ENCODE measurements at regions not wholly inside any gene's neighbourhood (a gene's known extent, or its start where the extent isn't known, plus 50 kb on each side); places are given as distances from the start of the nearest gene placed in this dataset.

DNA sequence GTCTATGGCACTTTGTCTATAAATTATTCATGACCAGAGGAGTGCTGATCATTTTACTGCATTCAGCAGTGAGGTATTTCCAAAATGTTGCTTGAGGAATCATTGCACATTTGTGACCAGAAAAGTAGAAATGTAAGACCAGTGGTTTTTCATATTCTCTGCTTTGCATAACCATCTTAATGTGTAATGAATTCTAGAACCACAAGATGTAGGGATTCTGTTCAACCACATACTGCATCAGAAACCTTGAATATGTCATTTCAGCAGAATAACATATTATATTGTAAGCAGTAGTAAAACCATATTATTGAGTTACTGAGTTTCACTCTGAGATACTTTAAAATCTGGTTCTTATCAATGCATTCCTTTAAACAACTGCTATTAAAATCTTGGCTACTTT, 1243.4 kb downstream of the MAT2B start:
- H3K4me2 ChIP-seq (ENCODE audit: low read length): no peak overlapping the region
- H3K79me2 ChIP-seq (ENCODE audit: insufficient read depth, low read depth, low read length): no peaks in the 10 kb centered on the region
- H3K4me1 ChIP-seq (ENCODE audit: insufficient read depth, low read length, poor library complexity, severe bottlenecking): no peaks in the 10 kb centered on the region
- no peaks in the 10 kb centered on the region for H3K9me2 ChIP-seq (ENCODE audit: insufficient read depth, low read length)
- no peak overlapping the region for H3K4me3 ChIP-seq (ENCODE audit: low read depth, low read length, poor library complexity, severe bottlenecking)
- CTCF ChIA-PET (ENCODE audit: unreplicated experiment): no interaction called here
- H4K20me1 ChIP-seq (ENCODE audit: insufficient read depth, low read length): no peaks in the 10 kb centered on the region
- intact Hi-C loops (cut with micrococcal nuclease; ENCODE audit: unreplicated experiment): no loop called here
- no peak for DNase-seq (ENCODE audit: low spot score)
- POLR2A ChIA-PET: no interaction called here
- H3K36me3 ChIP-seq (ENCODE audit: insufficient read depth, low read length): no peaks in the 10 kb centered on the region
- H3K9me3 ChIP-seq (ENCODE audit: low read length): no peaks in the 10 kb centered on the region
- TF ChIP-seq, protein P1, sequence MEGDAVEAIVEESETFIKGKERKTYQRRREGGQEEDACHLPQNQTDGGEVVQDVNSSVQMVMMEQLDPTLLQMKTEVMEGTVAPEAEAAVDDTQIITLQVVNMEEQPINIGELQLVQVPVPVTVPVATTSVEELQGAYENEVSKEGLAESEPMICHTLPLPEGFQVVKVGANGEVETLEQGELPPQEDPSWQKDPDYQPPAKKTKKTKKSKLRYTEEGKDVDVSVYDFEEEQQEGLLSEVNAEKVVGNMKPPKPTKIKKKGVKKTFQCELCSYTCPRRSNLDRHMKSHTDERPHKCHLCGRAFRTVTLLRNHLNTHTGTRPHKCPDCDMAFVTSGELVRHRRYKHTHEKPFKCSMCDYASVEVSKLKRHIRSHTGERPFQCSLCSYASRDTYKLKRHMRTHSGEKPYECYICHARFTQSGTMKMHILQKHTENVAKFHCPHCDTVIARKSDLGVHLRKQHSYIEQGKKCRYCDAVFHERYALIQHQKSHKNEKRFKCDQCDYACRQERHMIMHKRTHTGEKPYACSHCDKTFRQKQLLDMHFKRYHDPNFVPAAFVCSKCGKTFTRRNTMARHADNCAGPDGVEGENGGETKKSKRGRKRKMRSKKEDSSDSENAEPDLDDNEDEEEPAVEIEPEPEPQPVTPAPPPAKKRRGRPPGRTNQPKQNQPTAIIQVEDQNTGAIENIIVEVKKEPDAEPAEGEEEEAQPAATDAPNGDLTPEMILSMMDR (conservative IDR thresholded peaks at IDR 0.05; ENCODE audit: low read length): no peak
- TF ChIP-seq EZH2phosphoT487 (IDR thresholded peaks at IDR 0.05; ENCODE audit: borderline replicate concordance, low read depth, low read length): no peak
- BruUV-seq (replicated peaks): no TSS peak
- H2AFZ ChIP-seq (ENCODE audit: low read length): no peak overlapping the region
- no peak overlapping the region for H3K27ac ChIP-seq (ENCODE audit: low read depth, low read length, poor library complexity, severe bottlenecking)

DNA sequence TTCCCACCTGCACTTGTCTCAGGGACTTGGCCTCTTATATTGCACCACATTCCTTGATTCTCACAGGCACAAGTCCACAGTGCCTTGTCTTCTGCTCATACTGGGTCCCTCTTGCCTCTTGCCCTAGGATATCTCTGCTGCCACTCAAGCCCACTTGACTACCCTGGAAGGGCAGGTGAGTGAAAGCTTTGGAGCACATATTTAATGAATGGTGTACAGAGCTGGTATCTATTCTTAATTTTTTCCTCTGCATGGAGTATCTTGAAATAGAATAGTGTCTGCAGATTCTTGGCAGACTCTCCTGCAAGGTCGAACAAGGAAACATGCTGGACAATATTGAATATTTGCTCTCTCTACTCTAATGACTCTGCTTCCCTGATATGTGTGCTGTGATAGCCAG, 1248.0 kb downstream of the MAT2B start:
- H3K27ac ChIP-seq (ENCODE audit: low read depth, low read length, poor library complexity, severe bottlenecking): no peak overlapping the region
- H3K9me3 ChIP-seq (ENCODE audit: low read length): no peaks in the 10 kb centered on the region
- POLR2A ChIA-PET: no interaction called here
- H3K79me2 ChIP-seq (ENCODE audit: insufficient read depth, low read depth, low read length): no peaks in the 10 kb centered on the region
- no peak for TF ChIP-seq EZH2phosphoT487 (IDR thresholded peaks at IDR 0.05; ENCODE audit: borderline replicate concordance, low read depth, low read length)
- TF ChIP-seq, protein P1 (conservative IDR thresholded peaks at IDR 0.05; ENCODE audit: low read length): no peak
- no peaks in the 10 kb centered on the region for H4K20me1 ChIP-seq (ENCODE audit: insufficient read depth, low read length)
- CTCF ChIA-PET (ENCODE audit: unreplicated experiment): no interaction called here
- H3K9me2 ChIP-seq (ENCODE audit: insufficient read depth, low read length): no peaks in the 10 kb centered on the region
- no peak for DNase-seq (ENCODE audit: low spot score)
- BruUV-seq (replicated peaks): no TSS peak
- H3K4me3 ChIP-seq (ENCODE audit: low read depth, low read length, poor library complexity, severe bottlenecking): no peak overlapping the region
- H3K4me1 ChIP-seq (ENCODE audit: insufficient read depth, low read length, poor library complexity, severe bottlenecking): no peaks in the 10 kb centered on the region
- H3K36me3 ChIP-seq (ENCODE audit: insufficient read depth, low read length): no peaks in the 10 kb centered on the region
- no peak overlapping the region for H3K4me2 ChIP-seq (ENCODE audit: low read length)
- intact Hi-C loops (cut with micrococcal nuclease; ENCODE audit: unreplicated experiment): no loop called here
- no peak overlapping the region for H2AFZ ChIP-seq (ENCODE audit: low read length)

DNA sequence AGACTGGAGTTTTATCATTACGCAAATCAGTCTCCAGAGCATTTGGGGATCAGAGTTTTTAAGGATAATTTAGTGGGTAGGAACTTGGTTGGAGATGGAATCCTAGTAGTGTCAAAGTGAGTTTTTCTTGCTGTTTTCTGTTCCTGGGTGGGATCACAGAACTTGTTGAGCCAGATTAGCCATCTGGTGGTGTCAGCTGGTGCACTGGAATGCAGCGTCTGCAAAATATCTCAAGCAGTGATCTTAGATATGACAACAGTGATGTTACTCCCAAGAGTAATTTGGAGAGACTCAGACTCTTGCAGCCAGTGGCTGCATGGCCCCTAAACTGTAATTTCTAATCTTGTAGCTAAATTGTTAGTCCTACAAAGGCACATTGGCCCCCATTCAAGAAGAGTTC, 1257.8 kb downstream of the MAT2B start:
- TF ChIP-seq EZH2phosphoT487 (IDR thresholded peaks at IDR 0.05; ENCODE audit: borderline replicate concordance, low read depth, low read length): no peak
- TF ChIP-seq, protein P1 (conservative IDR thresholded peaks at IDR 0.05; ENCODE audit: low read length): no peak
- H3K27ac ChIP-seq (ENCODE audit: low read depth, low read length, poor library complexity, severe bottlenecking): no peak overlapping the region
- CTCF ChIA-PET (ENCODE audit: unreplicated experiment): no interaction called here

More for the DNA sequence above, 1257.8 kb downstream of the MAT2B start:
- intact Hi-C loops (cut with micrococcal nuclease; ENCODE audit: unreplicated experiment): no loop called here
- no TSS peak for BruUV-seq (replicated peaks)
- Histone ChIP-seq H3K9me2 (ENCODE audit: insufficient read depth, low read length) (no peaks in the 10 kb centered on the region), H3K79me2 (ENCODE audit: insufficient read depth, low read depth, low read length) (no peaks in the 10 kb centered on the region), H3K4me3 (ENCODE audit: low read depth, low read length, poor library complexity, severe bottlenecking) (no peak overlapping the region), H4K20me1 (ENCODE audit: insufficient read depth, low read length) (no peaks in the 10 kb centered on the region), H3K36me3 (ENCODE audit: insufficient read depth, low read length) (no peaks in the 10 kb centered on the region), H3K9me3 (ENCODE audit: low read length) (no peaks in the 10 kb centered on the region), H3K4me2 (ENCODE audit: low read length) (no peak overlapping the region), H3K4me1 (ENCODE audit: insufficient read depth, low read length, poor library complexity, severe bottlenecking) (no peaks in the 10 kb centered on the region), H2AFZ (ENCODE audit: low read length) (no peak overlapping the region)
- no peak for DNase-seq (ENCODE audit: low spot score)
- POLR2A ChIA-PET: interaction anchor here (0.7 kb wide), 1 partner anchor 32 kb away, joined by 5 read pairs; no protein-coding TSS in a partner anchor
